ENCODE measurements at regions not wholly inside any gene's neighbourhood (a gene's known extent, or its start where the extent isn't known, plus 50 kb on each side); places are given as distances from the start of the nearest gene placed in this dataset.
"Not testable (repeated sequence)": the region's sequence is repeated elsewhere in the genome, so short reads cannot be mapped to it uniquely, and the experiment has no call there.

DNA sequence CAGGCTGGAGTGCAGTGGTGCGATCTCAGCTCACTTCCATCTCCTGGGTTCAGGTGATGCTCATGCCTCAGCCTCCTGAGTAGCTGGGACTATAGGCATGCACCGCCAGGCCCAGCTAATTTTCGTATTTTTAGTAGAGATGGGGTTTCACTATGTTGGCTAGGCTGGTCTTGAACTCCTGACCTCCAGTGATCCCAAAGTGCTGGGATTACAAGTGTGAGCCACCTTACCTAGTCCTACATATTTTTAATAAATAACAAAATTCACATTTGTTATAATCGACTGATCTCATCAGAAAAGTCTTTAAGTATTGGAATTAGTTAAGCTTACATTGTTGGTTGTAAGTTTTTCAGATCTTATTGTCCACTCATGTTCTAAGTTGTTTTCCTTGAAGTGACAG, 83.4 kb upstream of the TPTE start:
- H3K36me3 ChIP-seq (ENCODE audit: low read depth); DNase-seq; H3K4me1 ChIP-seq (ENCODE audit: insufficient read depth); H3F3A ChIP-seq (ENCODE audit: insufficient read depth); H3K9ac ChIP-seq; H3K4me2 ChIP-seq (ENCODE audit: unreplicated experiment); H2AFZ ChIP-seq; H4K20me1 ChIP-seq (ENCODE audit: insufficient read depth); H3K79me2 ChIP-seq (ENCODE audit: insufficient read depth); H3K27me3 ChIP-seq (replicated peaks; ENCODE audit: insufficient read depth); H3K4me3 ChIP-seq; H3K9me2 ChIP-seq (ENCODE audit: insufficient read depth); H3K9me3 ChIP-seq (ENCODE audit: low read depth); H3K27ac ChIP-seq; in situ Hi-C loops (cut with MboI): not testable (repeated sequence)
- WGBS, 2 experiments (ENCODE audit: low coverage in 1 of 2, low lambda C conversion rate in 2 of 2, missing lambda C conversion rate in 2 of 2), result 11 to 13% methylated on average over 4 of the region's 4 CpGs

DNA sequence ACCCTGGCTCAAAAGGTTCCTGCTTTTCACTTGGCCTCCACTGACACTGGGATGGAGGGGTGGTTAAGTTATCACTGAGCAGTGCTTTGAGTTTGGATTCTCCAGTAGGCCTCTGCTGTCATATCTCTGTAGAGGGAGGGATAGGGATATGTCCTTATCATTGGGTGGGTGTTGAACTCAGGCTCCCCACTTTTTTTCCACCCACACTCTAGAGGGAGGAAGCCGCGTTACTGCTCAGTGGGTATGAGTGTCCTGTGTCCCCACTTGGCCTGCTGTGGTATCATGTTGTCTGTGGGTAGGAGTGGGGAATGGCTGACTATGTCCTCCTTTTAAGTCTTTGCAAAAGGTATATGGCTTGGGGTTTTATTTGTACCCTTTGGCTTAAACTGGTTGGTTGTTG, 80.7 kb upstream of the TPTE start:
- DNase-seq; H4K20me1 ChIP-seq (ENCODE audit: insufficient read depth); H3F3A ChIP-seq (ENCODE audit: insufficient read depth); in situ Hi-C loops (cut with MboI); H3K4me1 ChIP-seq (ENCODE audit: insufficient read depth); H2AFZ ChIP-seq; H3K9ac ChIP-seq; H3K36me3 ChIP-seq (ENCODE audit: low read depth); H3K9me3 ChIP-seq (ENCODE audit: low read depth); H3K4me2 ChIP-seq (ENCODE audit: unreplicated experiment); H3K4me3 ChIP-seq; H3K27me3 ChIP-seq (replicated peaks; ENCODE audit: insufficient read depth); H3K79me2 ChIP-seq (ENCODE audit: insufficient read depth); H3K9me2 ChIP-seq (ENCODE audit: insufficient read depth); H3K27ac ChIP-seq: not testable (repeated sequence)
- 65 to 74% methylated on average over 2 of the region's 2 CpGs for WGBS, 2 experiments (ENCODE audit: low coverage in 1 of 2, low lambda C conversion rate in 2 of 2, missing lambda C conversion rate in 2 of 2)

GRCh38 chr21:10442018-10442417, 79.4 kb upstream of the TPTE start:
- H3K27me3 ChIP-seq (replicated peaks; ENCODE audit: insufficient read depth); H3F3A ChIP-seq (ENCODE audit: insufficient read depth); H3K79me2 ChIP-seq (ENCODE audit: insufficient read depth); H3K36me3 ChIP-seq (ENCODE audit: low read depth); H3K9me2 ChIP-seq (ENCODE audit: insufficient read depth); in situ Hi-C loops (cut with MboI); H2AFZ ChIP-seq; H3K9me3 ChIP-seq (ENCODE audit: low read depth); H3K4me3 ChIP-seq; DNase-seq; H3K4me1 ChIP-seq (ENCODE audit: insufficient read depth); H3K4me2 ChIP-seq (ENCODE audit: unreplicated experiment); H4K20me1 ChIP-seq (ENCODE audit: insufficient read depth); H3K27ac ChIP-seq; H3K9ac ChIP-seq: not testable (repeated sequence)
- WGBS, 2 experiments (ENCODE audit: low coverage in 1 of 2, low lambda C conversion rate in 2 of 2, missing lambda C conversion rate in 2 of 2), result 21 to 23% methylated on average over 6 of the region's 6 CpGs

GRCh38 chr21:10445685-10446084, 75.7 kb upstream of the TPTE start:
- H2AFZ ChIP-seq; H3F3A ChIP-seq (ENCODE audit: insufficient read depth); H3K4me2 ChIP-seq (ENCODE audit: unreplicated experiment); H3K9me2 ChIP-seq (ENCODE audit: insufficient read depth); H4K20me1 ChIP-seq (ENCODE audit: insufficient read depth); in situ Hi-C loops (cut with MboI); H3K4me3 ChIP-seq; DNase-seq; H3K9ac ChIP-seq; H3K36me3 ChIP-seq (ENCODE audit: low read depth); H3K27me3 ChIP-seq (replicated peaks; ENCODE audit: insufficient read depth); H3K27ac ChIP-seq; H3K4me1 ChIP-seq (ENCODE audit: insufficient read depth); H3K79me2 ChIP-seq (ENCODE audit: insufficient read depth); H3K9me3 ChIP-seq (ENCODE audit: low read depth): not testable (repeated sequence)
- 16 to 17% methylated on average over 7 of the region's 7 CpGs for WGBS, 2 experiments (ENCODE audit: low coverage in 1 of 2, low lambda C conversion rate in 2 of 2, missing lambda C conversion rate in 2 of 2)

- H3K9me3 ChIP-seq (ENCODE audit: low read depth); H3K36me3 ChIP-seq (ENCODE audit: low read depth); H3K79me2 ChIP-seq (ENCODE audit: insufficient read depth); H3K9me2 ChIP-seq (ENCODE audit: insufficient read depth); H3K9ac ChIP-seq; H3F3A ChIP-seq (ENCODE audit: insufficient read depth); in situ Hi-C loops (cut with MboI); H3K27ac ChIP-seq; H4K20me1 ChIP-seq (ENCODE audit: insufficient read depth); H3K4me1 ChIP-seq (ENCODE audit: insufficient read depth); DNase-seq; H3K4me3 ChIP-seq; H3K4me2 ChIP-seq (ENCODE audit: unreplicated experiment); H3K27me3 ChIP-seq (replicated peaks; ENCODE audit: insufficient read depth); H2AFZ ChIP-seq: not testable (repeated sequence)
- WGBS, 2 experiments (ENCODE audit: low coverage in 1 of 2, low lambda C conversion rate in 2 of 2, missing lambda C conversion rate in 2 of 2), result 33 to 36% methylated on average over 8 of the region's 8 CpGs
These were observed 71.9 kb upstream of the TPTE start for GRCh38 chr21:10449451-10449850.

GRCh38 chr21:10451274-10451673, 70.1 kb upstream of the TPTE start:
- H3K9ac ChIP-seq; H3F3A ChIP-seq (ENCODE audit: insufficient read depth); H3K4me1 ChIP-seq (ENCODE audit: insufficient read depth); H3K27ac ChIP-seq; H3K79me2 ChIP-seq (ENCODE audit: insufficient read depth); H3K9me2 ChIP-seq (ENCODE audit: insufficient read depth); H2AFZ ChIP-seq; H3K9me3 ChIP-seq (ENCODE audit: low read depth); H3K36me3 ChIP-seq (ENCODE audit: low read depth); DNase-seq; H3K4me2 ChIP-seq (ENCODE audit: unreplicated experiment); H3K4me3 ChIP-seq; in situ Hi-C loops (cut with MboI); H3K27me3 ChIP-seq (replicated peaks; ENCODE audit: insufficient read depth); H4K20me1 ChIP-seq (ENCODE audit: insufficient read depth): not testable (repeated sequence)
- 29 to 33% methylated on average over 6 of the region's 6 CpGs for WGBS, 2 experiments (ENCODE audit: low coverage in 1 of 2, low lambda C conversion rate in 2 of 2, missing lambda C conversion rate in 2 of 2)

DNA sequence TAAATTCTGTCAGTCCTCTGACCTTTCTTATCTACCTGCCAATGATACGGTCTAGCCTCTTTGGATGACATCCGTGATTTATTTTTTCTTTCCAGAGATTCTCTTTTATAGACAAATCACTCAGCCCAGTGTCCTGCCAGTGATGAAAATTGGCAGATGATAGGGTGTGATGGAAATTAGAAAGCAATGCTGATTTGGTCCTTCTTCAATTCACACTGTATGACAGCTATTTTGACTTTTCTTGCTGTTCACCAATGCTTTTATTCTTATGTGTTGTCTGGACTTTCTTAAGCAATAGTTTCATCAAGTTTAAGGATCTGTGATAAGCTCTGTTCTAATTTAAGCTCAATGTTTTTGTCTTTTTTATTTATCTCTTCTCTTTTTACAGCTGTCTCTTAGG, 63.6 kb upstream of the TPTE start:
- H4K20me1 ChIP-seq (ENCODE audit: insufficient read depth); H3K9ac ChIP-seq; DNase-seq; in situ Hi-C loops (cut with MboI); H3K4me1 ChIP-seq (ENCODE audit: insufficient read depth); H2AFZ ChIP-seq; H3K27ac ChIP-seq; H3K4me3 ChIP-seq; H3K79me2 ChIP-seq (ENCODE audit: insufficient read depth); H3K36me3 ChIP-seq (ENCODE audit: low read depth); H3K27me3 ChIP-seq (replicated peaks; ENCODE audit: insufficient read depth); H3K9me2 ChIP-seq (ENCODE audit: insufficient read depth); H3K4me2 ChIP-seq (ENCODE audit: unreplicated experiment); H3F3A ChIP-seq (ENCODE audit: insufficient read depth): not testable (repeated sequence)
- H3K9me3 ChIP-seq (ENCODE audit: low read depth), result peaks cover 11% of the 10 kb centered on the region
- 11 to 13% methylated on average over 2 of the region's 2 CpGs for WGBS, 2 experiments (ENCODE audit: low coverage in 1 of 2, low lambda C conversion rate in 2 of 2, missing lambda C conversion rate in 2 of 2)

DNA sequence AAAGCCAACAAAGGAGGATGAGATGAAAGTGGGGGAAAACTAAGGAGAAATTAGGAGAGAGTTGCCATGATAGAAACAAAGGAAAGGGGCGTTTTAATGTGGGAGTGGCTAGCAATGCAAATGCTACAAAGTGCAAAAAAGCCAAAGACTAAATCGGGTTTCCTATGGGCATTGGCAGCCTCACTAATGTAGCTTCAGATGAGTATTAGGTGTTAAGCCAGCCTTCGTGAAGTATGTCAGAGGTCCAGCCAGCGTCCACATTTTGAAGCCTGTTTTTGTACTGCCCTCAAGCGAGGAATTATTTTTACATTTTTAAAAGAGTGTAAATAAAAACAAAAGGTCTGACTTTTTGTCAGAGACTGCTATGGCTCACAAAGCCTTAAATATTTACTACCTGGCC, 60.4 kb upstream of the TPTE start:
- H2AFZ ChIP-seq; H3K27ac ChIP-seq; H3K4me2 ChIP-seq (ENCODE audit: unreplicated experiment); H3K36me3 ChIP-seq (ENCODE audit: low read depth); H3K9ac ChIP-seq; H3K4me1 ChIP-seq (ENCODE audit: insufficient read depth); H3K4me3 ChIP-seq; H3K9me3 ChIP-seq (ENCODE audit: low read depth); DNase-seq; H4K20me1 ChIP-seq (ENCODE audit: insufficient read depth); H3K79me2 ChIP-seq (ENCODE audit: insufficient read depth); H3F3A ChIP-seq (ENCODE audit: insufficient read depth); H3K9me2 ChIP-seq (ENCODE audit: insufficient read depth); H3K27me3 ChIP-seq (replicated peaks; ENCODE audit: insufficient read depth); in situ Hi-C loops (cut with MboI): not testable (repeated sequence)
- 16 to 19% methylated on average over 5 of the region's 5 CpGs for WGBS, 2 experiments (ENCODE audit: low coverage in 1 of 2, low lambda C conversion rate in 2 of 2, missing lambda C conversion rate in 2 of 2)
